Activated CD8-positive, alpha-beta T cell treated with anti-CD3 and anti-CD28 coated beads for 36 hours (primary cell): ENCODE measurements at regions not wholly inside any gene's neighbourhood (a gene's known extent, or its start where the extent isn't known, plus 50 kb on each side); places are given as distances from the start of the nearest gene placed in this dataset.
"Not testable (repeated sequence)": the region's sequence is repeated elsewhere in the genome, so short reads cannot be mapped to it uniquely, and the experiment has no call there.

Experiments used
- ATAC-seq: fragments of 200-7000 bp; cut with Tn5 transposase; one replicate; pipeline ENCODE4 v1.10.0; 2021; ENCODE audit warnings: mild to moderate bottlenecking, moderate library complexity
- CTCF ChIA-PET: fragments of 350-600 bp; sonication (Branson Sonifier 250); formaldehyde crosslinking; loops from one replicate; lab custom pipeline; 2021; ENCODE audit warnings: antibody characterized with exemption; lab: Charles Lee
- POLR2A ChIA-PET: fragments of 350-600 bp; sonication (Branson Sonifier 250); formaldehyde crosslinking; loops from one replicate; lab custom pipeline; 2021; ENCODE audit warnings: antibody characterized with exemption; lab: Charles Lee
- DNase-seq: peaks from one replicate; pipeline ENCODE4 v3.0.0-alpha.2; 2020
- H3K27ac Mint-ChIP-seq: one replicate; pipeline ENCODE4 v1.8.0; 2021; ENCODE audit warnings: mild to moderate bottlenecking, mixed read lengths
- H3K27me3 Mint-ChIP-seq: one replicate; pipeline ENCODE4 v1.8.0; 2021; ENCODE audit warnings: mixed read lengths
- H3K36me3 Mint-ChIP-seq: one replicate; pipeline ENCODE4 v1.8.0; 2021; ENCODE audit warnings: low read depth, mixed read lengths
- H3K4me1 Mint-ChIP-seq: one replicate; pipeline ENCODE4 v1.8.0; 2021; ENCODE audit warnings: low read depth, mixed read lengths
- H3K4me3 Mint-ChIP-seq: one replicate; pipeline ENCODE4 v1.8.0; 2021; ENCODE audit warnings: mild to moderate bottlenecking, moderate library complexity, mixed read lengths
- H3K9me3 Mint-ChIP-seq: one replicate; pipeline ENCODE4 v1.8.0; 2021; ENCODE audit warnings: mixed read lengths
- intact Hi-C: fragments of 100-400 bp; cut with micrococcal nuclease; formaldehyde crosslinking; loops from one replicate; pipeline ENCODE4 v1.10.0; 2022
- TF ChIP-seq, protein P1 (sequence below): fragments of 200-600 bp; IDR thresholded peaks from one replicate; pipeline ENCODE4 v1.8.0; 2022; ENCODE audit warnings: antibody characterized with exemption, mild to moderate bottlenecking

DNA sequence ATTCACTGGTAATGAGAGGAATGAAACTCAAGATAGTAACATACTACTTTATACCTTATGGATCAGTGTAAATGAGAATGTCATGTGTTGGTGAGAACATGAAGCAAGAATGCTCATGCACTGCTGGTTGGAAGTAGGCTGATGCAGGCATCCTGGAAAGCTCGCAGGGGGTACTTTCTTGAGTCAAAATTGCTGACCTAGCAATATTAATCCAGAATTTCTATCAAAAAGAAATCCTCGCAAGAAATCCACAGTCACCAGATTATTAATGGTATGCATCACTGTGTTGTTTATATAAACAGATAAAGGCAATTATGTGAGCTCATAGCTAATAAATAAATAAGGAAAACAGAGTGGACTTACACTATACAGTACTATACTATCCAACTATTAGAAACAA, 713.7 kb upstream of the PKDCC start:
- DNase-seq (no peak), ATAC-seq (no peak)
- Mint-ChIP-seq H3K27ac (no peak overlapping the region), H3K4me1 (no peaks in the 10 kb centered on the region), H3K4me3 (no peak overlapping the region), H3K9me3 (no peaks in the 10 kb centered on the region), H3K27me3 (no peaks in the 10 kb centered on the region), H3K36me3 (no peaks in the 10 kb centered on the region)
- TF ChIP-seq, protein P1, sequence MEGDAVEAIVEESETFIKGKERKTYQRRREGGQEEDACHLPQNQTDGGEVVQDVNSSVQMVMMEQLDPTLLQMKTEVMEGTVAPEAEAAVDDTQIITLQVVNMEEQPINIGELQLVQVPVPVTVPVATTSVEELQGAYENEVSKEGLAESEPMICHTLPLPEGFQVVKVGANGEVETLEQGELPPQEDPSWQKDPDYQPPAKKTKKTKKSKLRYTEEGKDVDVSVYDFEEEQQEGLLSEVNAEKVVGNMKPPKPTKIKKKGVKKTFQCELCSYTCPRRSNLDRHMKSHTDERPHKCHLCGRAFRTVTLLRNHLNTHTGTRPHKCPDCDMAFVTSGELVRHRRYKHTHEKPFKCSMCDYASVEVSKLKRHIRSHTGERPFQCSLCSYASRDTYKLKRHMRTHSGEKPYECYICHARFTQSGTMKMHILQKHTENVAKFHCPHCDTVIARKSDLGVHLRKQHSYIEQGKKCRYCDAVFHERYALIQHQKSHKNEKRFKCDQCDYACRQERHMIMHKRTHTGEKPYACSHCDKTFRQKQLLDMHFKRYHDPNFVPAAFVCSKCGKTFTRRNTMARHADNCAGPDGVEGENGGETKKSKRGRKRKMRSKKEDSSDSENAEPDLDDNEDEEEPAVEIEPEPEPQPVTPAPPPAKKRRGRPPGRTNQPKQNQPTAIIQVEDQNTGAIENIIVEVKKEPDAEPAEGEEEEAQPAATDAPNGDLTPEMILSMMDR = no peak
- intact Hi-C loops = no loop called here
- POLR2A ChIA-PET = no interaction called here
- CTCF ChIA-PET = no interaction called here

DNA sequence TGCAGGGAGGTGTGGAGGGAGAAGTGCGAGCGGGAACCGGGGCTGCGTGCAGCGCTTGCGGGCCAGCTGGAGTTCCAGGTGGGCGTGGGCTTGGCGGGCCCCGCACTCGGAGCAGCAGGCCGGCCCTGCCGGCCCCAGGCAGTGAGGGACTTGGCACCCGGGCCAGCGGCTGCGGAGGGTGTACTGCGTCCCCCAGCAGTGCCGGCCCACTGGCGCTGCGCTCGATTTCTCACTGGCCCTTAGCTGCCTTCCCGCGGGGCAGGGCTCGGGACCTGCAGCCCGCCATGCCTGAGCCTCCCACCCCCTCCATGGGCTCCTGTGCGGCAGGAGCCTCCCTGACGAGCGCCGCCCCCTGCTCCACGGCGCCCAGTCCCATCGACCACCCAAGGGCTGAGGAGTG, 712.2 kb upstream of the PKDCC start:
- H3K27ac Mint-ChIP-seq, H3K4me1 Mint-ChIP-seq, H3K36me3 Mint-ChIP-seq, ATAC-seq, POLR2A ChIA-PET, H3K9me3 Mint-ChIP-seq, DNase-seq, CTCF ChIA-PET, intact Hi-C loops, H3K4me3 Mint-ChIP-seq, H3K27me3 Mint-ChIP-seq: not testable (repeated sequence)

DNA sequence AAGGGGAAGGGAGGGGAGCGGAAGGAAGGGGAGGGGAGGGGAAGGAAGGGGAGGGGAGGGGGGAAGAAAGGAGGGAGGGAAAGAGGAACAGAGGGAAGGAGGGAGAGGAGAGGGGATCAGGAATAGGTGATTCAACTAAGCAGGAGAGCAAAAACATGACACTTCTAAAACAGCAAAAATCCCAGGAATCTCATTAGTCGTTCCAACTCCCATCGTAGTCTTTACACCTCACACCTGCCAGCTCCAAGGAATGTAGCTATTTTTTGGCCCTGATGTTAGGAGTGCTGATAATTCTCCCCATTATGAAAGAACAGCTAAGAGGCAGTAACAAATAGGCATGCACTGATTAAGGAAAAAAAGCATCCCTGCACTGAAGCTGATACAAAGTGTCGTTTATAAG, 709.9 kb upstream of the PKDCC start:
- intact Hi-C loops = no loop called here
- DNase-seq (no peak), ATAC-seq (no peak)
- ChIA-PET POLR2A (no interaction called here), CTCF (no interaction called here)
- H3K9me3 Mint-ChIP-seq = no peaks in the 10 kb centered on the region
- no peaks in the 10 kb centered on the region for H3K4me1 Mint-ChIP-seq
- no peak overlapping the region for H3K27ac Mint-ChIP-seq
- H3K4me3 Mint-ChIP-seq = no peak overlapping the region
- H3K36me3 Mint-ChIP-seq = no peaks in the 10 kb centered on the region
- no peaks in the 10 kb centered on the region for H3K27me3 Mint-ChIP-seq
- TF ChIP-seq, protein P1 = no peak

DNA sequence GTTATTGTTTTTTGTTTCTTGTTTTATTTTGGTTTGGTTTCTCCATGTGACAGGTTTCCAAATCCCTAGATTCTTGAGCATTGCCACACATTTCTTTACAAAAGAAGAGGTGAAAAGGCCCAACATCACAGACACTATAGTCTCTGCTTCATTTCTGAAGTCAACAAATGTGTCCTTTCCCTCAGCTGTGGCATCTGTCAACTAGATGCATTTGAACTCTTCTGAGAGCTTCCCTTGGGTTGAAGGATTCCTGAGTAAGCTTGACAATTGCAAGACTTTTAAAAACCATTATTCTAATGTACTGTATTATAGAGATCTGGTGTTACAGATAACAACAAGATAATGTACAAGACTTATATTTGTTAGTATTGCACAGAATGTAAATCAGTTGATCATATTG, 703.3 kb upstream of the PKDCC start:
- TF ChIP-seq, protein P1 = no peak
- ATAC-seq (no peak), DNase-seq (no peak)
- no peaks in the 10 kb centered on the region for H3K4me1 Mint-ChIP-seq
- H3K9me3 Mint-ChIP-seq = no peaks in the 10 kb centered on the region
- CTCF ChIA-PET = no interaction called here
- no peaks in the 10 kb centered on the region for H3K27me3 Mint-ChIP-seq
- H3K4me3 Mint-ChIP-seq = no peak overlapping the region
- no peak overlapping the region for H3K27ac Mint-ChIP-seq
- POLR2A ChIA-PET = no interaction called here
- H3K36me3 Mint-ChIP-seq = no peaks in the 10 kb centered on the region
- intact Hi-C loops = no loop called here

DNA sequence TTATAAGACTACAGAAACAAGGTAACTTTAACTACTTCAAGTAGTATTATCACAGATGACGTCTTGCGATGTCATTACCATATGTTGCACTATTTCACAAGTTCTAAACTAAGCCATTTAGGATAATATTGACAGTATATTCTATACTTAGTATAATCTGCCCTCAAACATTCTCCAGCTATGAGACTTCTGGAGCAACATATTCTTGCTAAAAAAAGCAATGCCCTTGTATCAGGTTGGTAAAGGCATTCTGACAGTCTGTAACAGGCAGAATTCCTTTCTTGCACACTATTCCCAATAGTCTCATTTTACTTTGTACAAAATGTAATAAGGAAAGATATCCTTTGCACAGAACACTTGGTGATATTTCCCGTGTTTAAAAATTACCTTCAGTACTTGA, 694.8 kb upstream of the PKDCC start:
- no peak for ATAC-seq
- CTCF ChIA-PET = no interaction called here
- peaks cover 4% of the 10 kb centered on the region for H3K27me3 Mint-ChIP-seq

More for the DNA sequence above, 694.8 kb upstream of the PKDCC start:
- TF ChIP-seq, protein P1 = no peak
- Mint-ChIP-seq H3K36me3 (no peaks in the 10 kb centered on the region), H3K27ac (no peak overlapping the region), H3K4me3 (no peak overlapping the region), H3K9me3 (no peaks in the 10 kb centered on the region), H3K4me1 (no peaks in the 10 kb centered on the region)
- POLR2A ChIA-PET = no interaction called here
- no peak for DNase-seq
- intact Hi-C loops = no loop called here
